Eye (tissue), 1 donor: ENCODE measurements at regions not wholly inside any gene's neighbourhood (a gene's known extent, or its start where the extent isn't known, plus 50 kb on each side); places are given as distances from the start of the nearest gene placed in this dataset.
"Not testable (repeated sequence)": the region's sequence is repeated elsewhere in the genome, so short reads cannot be mapped to it uniquely, and the experiment has no call there.

Experiments
- DNase-seq: peaks from one replicate; pipeline ENCODE4 v3.0.0-alpha.2; 2015

DNA sequence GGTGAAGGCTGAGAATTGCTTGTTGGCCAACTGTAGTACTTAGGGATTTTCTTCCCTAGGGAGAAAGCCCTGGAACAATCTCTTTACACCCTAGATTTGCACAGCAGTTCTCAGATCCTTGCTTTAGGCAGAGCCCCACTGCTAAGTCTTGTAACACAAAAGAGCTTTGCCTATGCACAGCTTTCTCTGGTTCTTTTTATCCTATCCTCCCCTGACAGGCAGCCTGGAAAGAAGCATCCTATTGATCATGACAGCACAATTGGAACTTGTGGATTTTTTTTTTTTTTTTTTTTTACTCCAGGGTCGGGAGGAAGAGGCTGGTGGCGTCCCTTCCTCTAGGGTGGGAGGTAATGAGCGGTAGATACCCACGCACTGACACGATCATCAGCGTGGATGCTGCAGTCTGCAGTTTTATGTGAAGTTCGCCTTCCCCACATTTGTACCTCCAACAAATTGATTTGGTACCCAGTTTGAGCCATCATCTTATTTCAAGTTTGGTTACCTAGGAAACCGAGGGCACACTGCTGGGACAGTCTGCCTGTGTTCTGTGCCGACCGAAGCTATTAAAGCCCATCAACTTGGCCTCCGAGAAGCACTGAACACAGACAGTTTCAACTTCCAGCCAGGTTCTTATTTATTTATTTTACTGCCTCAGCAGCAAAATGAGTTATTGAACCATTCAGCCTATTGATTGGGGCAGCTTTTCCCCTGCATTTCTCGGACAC, 110.1 kb downstream of the NRN1 start:
- peak; percentile 17 for DNase-seq

DNA sequence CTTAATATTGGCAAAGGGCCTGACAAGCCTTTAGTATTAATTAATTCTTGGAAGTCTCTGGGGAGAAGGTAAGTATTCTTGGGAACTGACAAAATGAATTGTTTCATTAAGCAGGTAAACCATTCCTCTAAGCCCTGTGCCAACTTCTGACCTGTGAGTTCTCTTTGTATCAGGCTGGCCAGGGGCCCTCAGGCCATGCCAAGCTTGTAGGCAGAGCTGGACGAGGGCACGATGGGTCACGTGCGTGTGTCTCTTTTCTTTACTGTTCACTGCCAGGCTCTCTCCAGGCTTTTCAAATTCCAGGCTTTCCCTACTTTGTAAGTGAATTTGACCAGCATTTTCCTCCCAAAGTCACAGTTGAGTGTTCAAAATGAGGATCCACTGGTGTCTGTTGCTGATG, 112.4 kb downstream of the NRN1 start:
- no peak for DNase-seq

GRCh38 chr6:5893295-5893694, 113.4 kb downstream of the NRN1 start:
- DNase-seq: no peak

GRCh38 chr6:5892669-5893068, 114.1 kb downstream of the NRN1 start:
- no peak for DNase-seq

DNA sequence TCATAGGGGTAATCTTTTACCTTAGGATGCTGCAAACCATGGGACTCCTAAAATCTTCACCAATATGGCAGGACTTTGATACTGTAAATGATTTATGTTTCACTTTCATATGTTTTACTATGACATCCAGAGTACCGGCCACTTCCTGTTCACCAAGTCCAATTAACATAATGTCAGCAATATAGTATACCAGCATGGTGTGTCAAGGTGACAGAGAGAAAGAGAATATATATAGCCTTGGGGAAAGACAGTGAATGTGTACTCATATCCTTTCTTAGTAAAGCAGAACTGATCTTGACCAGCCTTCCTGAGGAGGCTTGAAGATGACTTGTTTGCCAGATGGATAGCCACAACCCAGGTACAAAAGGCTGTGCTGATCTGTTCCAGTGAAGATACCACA, 127.9 kb downstream of the NRN1 start:
- no peak for DNase-seq

- DNase-seq: no peak
Observed at GRCh38 chr6:5876076-5876475, 130.6 kb downstream of the NRN1 start.

DNA sequence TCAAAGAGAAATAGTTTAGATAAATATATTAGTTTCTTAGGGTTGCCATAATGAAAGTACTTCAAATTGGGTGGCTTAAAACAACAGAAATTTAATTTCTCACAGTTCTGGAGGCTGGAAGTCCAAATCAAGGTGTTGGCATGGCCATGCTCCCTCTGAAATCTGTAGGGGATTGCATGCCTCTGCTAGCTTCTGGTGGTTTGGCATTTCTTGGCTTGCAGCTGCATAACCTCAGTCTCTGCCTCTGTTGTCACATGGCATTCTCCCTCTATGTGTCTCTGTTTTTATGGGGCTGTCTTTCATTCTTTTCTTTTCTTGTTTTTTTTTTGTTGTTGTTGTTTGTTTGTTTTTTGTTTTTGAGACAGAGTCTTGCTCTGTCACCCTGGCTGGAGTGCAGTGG, 132.7 kb downstream of the NRN1 start:
- DNase-seq: not testable (repeated sequence)

GRCh38 chr6:5871296-5871695, 135.4 kb downstream of the NRN1 start:
- no peak for DNase-seq

GRCh38 chr6:5869676-5870075, 137.0 kb downstream of the NRN1 start:
- DNase-seq: no peak

- DNase-seq: no peak
Observed at GRCh38 chr6:5869261-5869660, 137.5 kb downstream of the NRN1 start.

GRCh38 chr6:5866547-5867051, 140.1 kb downstream of the NRN1 start:
- no peak for DNase-seq

DNA sequence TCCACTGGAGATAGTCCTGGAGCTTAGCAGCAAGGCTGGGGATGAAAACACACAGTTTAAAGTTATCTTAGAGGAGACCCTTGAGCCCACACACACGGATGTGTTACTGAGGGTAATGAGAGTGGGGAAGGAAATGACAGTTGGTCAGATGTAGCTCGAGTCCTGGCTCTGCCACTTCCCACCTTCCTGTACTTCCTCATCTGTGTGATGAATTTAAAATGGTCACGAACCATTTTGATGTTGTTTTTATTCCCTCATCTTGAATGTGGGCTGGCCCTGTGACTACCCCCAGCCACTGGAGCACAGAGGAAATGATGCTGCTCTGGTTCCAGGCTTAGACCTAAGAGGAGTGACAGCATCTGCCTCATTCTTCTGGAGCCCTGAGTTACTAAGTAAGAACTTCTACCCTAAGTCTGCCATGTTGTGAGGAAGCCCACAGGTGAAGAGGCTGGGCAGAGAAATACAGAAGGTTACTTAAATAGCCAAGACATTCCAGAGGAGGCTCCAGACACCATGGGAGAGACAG, 141.2 kb downstream of the NRN1 start:
- no peak for DNase-seq

- no peak for DNase-seq
Observed at GRCh38 chr6:5860849-5861248, 145.9 kb downstream of the NRN1 start.

DNA sequence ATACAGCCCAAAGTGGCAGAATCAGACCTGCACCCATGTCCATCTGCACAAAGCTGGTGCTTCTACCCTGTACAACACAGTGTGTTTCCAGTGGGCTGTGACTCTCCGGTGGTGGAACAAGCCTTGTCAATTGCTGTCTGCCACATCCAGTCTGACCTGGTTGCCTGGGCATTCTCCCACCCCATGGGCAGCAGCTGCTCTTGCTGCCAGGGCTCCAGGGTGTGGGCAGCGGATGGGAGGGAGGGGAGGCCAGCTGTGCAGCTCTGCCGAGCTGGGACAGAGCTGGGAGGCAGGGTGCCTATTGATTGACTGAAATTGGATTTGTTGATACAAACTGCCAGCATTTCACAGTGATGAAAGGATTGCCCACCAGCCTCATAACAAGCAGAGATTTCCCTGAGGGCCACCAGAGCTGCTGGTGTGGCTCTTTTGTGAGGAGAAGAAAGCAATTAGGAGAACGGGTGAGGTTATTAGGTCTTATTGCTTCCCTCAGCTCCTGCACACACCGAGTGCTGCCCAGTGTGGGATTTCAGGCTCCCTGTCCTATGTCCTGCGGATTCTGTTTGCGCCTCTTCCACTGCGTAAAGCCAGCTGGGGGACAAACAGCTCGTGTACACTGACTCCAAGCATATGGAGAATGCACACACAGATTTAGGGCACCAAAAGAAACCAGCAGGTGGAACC, 150.8 kb downstream of the NRN1 start:
- DNase-seq: peak; percentile 74

DNA sequence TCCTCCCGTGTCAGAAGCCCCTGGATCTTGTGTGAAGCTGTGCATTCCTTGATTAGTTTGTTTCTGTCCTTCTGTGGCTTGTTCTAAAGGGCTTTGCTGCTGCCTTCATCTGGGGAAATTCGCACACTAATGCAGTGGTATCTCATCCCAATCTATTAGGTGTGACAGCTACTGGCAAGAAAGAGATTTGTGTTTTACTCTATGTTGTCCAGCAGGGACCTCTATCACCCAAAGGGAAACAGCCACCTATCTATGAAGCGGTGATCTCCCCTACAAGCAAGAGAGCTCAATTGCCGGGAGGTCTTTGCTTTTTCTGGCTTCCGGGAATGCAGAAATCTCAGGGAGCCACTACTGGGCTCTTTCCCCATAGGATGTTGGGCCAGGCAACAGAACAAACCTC, 151.8 kb downstream of the NRN1 start:
- no peak for DNase-seq

- peak; percentile 91 for DNase-seq
Observed at GRCh38 chr6:5851261-5851757, 155.4 kb downstream of the NRN1 start.

- no peak for DNase-seq
Observed at GRCh38 chr6:5850848-5851255, 155.9 kb downstream of the NRN1 start.

GRCh38 chr6:5846889-5847288, 159.8 kb downstream of the NRN1 start:
- no peak for DNase-seq

DNA sequence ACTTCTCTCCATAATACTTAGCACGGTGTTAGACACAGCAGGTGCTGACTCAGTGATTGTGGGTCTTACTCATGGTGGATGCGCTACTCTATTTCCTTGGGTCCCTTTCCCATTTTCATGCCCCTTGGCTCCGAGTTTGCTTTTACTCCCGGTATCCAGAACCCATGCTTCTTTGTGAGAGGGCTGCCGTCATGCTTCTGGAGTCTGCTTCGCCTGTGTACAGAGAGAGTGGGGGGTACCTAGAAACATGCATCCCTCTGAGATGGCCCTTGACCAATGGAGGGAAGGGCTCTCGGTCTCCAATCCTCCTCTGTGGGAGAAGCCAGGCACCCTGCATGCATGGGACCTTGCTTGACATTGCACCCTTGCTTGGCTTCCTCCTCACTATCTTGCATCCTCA, 160.4 kb downstream of the NRN1 start:
- no peak for DNase-seq

- DNase-seq: no peak
Observed at GRCh38 chr6:5843078-5843477, 163.6 kb downstream of the NRN1 start.

DNA sequence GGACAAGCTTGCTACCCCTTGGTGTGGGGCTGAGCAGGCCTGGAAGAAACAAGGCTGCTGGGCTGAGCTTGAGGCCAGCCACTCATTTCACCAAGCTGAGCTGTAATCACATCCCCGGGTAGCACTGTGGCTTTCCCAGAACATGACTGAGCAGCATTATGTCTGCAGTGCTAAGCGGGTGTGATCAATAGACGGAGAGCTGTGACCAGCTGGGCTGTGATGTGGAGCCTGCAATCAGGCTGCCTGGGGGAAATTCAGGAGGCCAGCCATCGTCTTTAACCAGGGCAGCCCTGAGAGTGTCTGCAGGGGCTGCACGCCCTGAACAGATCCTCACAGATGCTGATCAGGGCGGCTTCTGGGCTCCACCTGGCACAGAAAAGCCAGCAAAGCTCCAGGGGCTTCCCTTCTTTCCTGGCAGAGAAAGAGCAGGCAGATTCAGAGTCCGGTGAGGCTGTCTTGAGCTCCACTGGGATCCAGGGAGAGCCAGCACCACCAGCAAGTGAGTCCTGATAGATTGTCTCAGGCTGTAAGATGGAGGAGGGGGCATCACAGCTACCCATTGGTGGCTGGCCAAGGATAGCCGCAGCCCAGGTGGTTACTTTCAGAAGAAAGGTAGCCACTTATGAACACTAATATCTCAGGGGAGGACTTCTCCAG, 165.9 kb downstream of the NRN1 start:
- DNase-seq: peak; percentile 78

- no peak for DNase-seq
Observed at GRCh38 chr6:5838656-5839396, 167.9 kb downstream of the NRN1 start.

DNA sequence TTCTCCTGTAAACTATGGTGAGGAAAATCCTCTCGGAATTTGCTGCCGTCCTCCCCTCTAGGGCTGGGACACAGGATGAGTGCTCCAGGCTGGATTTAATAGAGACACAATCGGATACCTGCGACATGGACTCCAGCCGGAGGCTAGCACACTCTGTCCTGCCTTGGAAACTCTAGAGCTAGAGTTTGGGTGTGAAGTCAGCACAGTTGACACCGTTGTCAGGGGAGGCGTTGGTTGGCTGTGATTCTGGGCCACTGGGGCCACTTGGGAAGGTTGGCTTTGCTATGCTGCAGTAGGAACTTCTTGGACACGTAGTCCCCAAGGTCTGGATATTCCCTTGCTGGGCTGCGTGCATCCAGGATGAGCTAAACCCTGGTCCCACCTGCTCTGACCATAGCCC, 169.4 kb downstream of the NRN1 start:
- DNase-seq: no peak
